K562 (cell line): ENCODE measurements at regions not wholly inside any gene's neighbourhood (a gene's known extent, or its start where the extent isn't known, plus 50 kb on each side); places are given as distances from the start of the nearest gene placed in this dataset.

ENCODE experiments used
- ATAC-seq: fragments of 200-7000 bp; cut with Tn5 transposase; 3 replicates; pipeline ENCODE4 v1.9.1; 2020; ENCODE audit warnings: moderate library complexity
- BruUV-seq: library from RNA; stranded (reverse); fragments of 400-500 nt; replicated peaks from 2 replicates; lab custom pipeline; 2021; lab: Mats Ljungman, UMichigan
- CTCF ChIA-PET: fragments of 300-600 bp; formaldehyde crosslinking; extraction: SDS; loops from one replicate; lab custom pipeline; 2021; ENCODE audit warnings: low intra/inter-chr PET ratio; lab: Yijun Ruan, JAX
- POLR2A ChIA-PET: fragments of 300-600, 350-650 bp; sonication (Branson Sonifier 250); formaldehyde crosslinking; extraction: SDS; loops from one replicate; lab custom pipeline; 2021; ENCODE audit warnings: antibody characterized with exemption, inconsistent platforms; lab: Yijun Ruan, JAX
- DNase-seq, 4 experiments: peaks; one replicate each; pipeline versions ENCODE4 v3.0.0 to v3.0.0-alpha.2; 2011 to 2018; ENCODE audit warnings: low spot score in 3 of 4, mixed read lengths in 3 of 4; ENCODE audit errors: extremely low read depth in 1 of 4
- FAIRE-seq: peaks from 2 replicates; lab custom pipeline; 2011; peaks lifted over from hg19 to GRCh38; lab: Jason Lieb, UNC
- H2AFZ ChIP-seq: 2 replicates; pipeline ENCODE4 v1.6.0; 2011; ENCODE audit warnings: low read depth, low read length, control low read depth, inconsistent platforms
- H3K27ac ChIP-seq: fragments of 200-600 bp; 3 replicates; pipeline ENCODE4 v1.8.0; 2011; ENCODE audit warnings: low read depth, mild to moderate bottlenecking, control low read depth, inconsistent platforms, low read length, moderate library complexity, mixed read lengths; ENCODE audit errors: extremely low read depth
- H3K27me3 ChIP-seq, 2 experiments: fragments of 300-600 bp in 1 of 2; 2 replicates in 1 of 2; 3 replicates in 1 of 2; pipeline versions ENCODE4 v1.6.0 to v1.8.0; 2011; ENCODE audit warnings: inconsistent platforms in 2 of 2, low read length in 2 of 2, mild to moderate bottlenecking in 1 of 2, mixed read lengths in 1 of 2, moderate library complexity in 1 of 2; ENCODE audit not compliant: control insufficient read depth in 2 of 2, insufficient read depth in 2 of 2
- H3K36me3 ChIP-seq: fragments of 300-600 bp; 3 replicates; pipeline ENCODE4 v1.8.0; 2011; ENCODE audit warnings: mild to moderate bottlenecking, low read length, inconsistent platforms; ENCODE audit not compliant: control insufficient read depth, insufficient read depth
- H3K4me1 ChIP-seq, 2 experiments: fragments of 200-600 bp in 1 of 2; replicated peaks in 1 of 2; 2 replicates in 1 of 2; 3 replicates in 1 of 2; pipeline versions ENCODE4 v1.5.1 to v1.8.0; 2011; ENCODE audit warnings: inconsistent platforms in 2 of 2, low read length in 2 of 2, mild to moderate bottlenecking in 1 of 2, mixed read lengths in 1 of 2, moderate library complexity in 1 of 2; ENCODE audit not compliant: control insufficient read depth in 2 of 2, insufficient read depth in 2 of 2
- H3K4me2 ChIP-seq: 2 replicates; pipeline ENCODE4 v1.6.1; 2011; ENCODE audit warnings: low read length, control low read depth, inconsistent platforms, mixed read lengths; ENCODE audit not compliant: insufficient read depth
- H3K4me3 ChIP-seq: fragments of 200-600 bp; sonication (generic), shearing (Covaris generic); 2 replicates; pipeline ENCODE4 v1.5.1; 2016; ENCODE audit warnings: control low read depth, inconsistent platforms
- H3K79me2 ChIP-seq: fragments of 200-600 bp; 3 replicates; pipeline ENCODE4 v1.8.0; 2011; ENCODE audit warnings: low read length, inconsistent platforms; ENCODE audit not compliant: control insufficient read depth, insufficient read depth
- H3K9ac ChIP-seq, 2 experiments: 2 replicates each; pipeline versions ENCODE4 v1.6.0 to v1.6.1; 2011; ENCODE audit warnings: low read depth in 2 of 2, low read length in 2 of 2, control low read depth in 1 of 2, inconsistent platforms in 1 of 2, mild to moderate bottlenecking in 1 of 2, mixed read lengths in 1 of 2; ENCODE audit not compliant: insufficient read depth in 1 of 2
- H3K9me1 ChIP-seq: one replicate; pipeline ENCODE4 v1.6.0; 2011; ENCODE audit warnings: inconsistent platforms, mild to moderate bottlenecking, low read length, moderate library complexity; ENCODE audit not compliant: control insufficient read depth, insufficient read depth
- H3K9me3 ChIP-seq: replicated peaks from 2 replicates; pipeline ENCODE4 v1.5.1; 2011; ENCODE audit warnings: low read depth, low read length, inconsistent platforms; ENCODE audit not compliant: control insufficient read depth, insufficient read depth
- H4K20me1 ChIP-seq: replicated peaks from 2 replicates; pipeline ENCODE4 v1.6.1; 2011; ENCODE audit warnings: low read length, inconsistent platforms, mixed read lengths; ENCODE audit not compliant: control insufficient read depth, insufficient read depth
- BRD9 ChIP-seq: fragments of 450-650 bp; IDR thresholded peaks from 2 replicates; pipeline ENCODE4 v1.6.1; 2018; ENCODE audit warnings: low read depth; ENCODE audit not compliant: partially characterized antibody
- CXXC5 ChIP-seq: fragments of 250-450 bp; sonication (Bioruptor Pico); IDR thresholded peaks from 2 replicates; pipeline ENCODE4 v1.8.0; 2022; ENCODE audit warnings: inconsistent platforms, mild to moderate bottlenecking, moderate library complexity
- KAT2B ChIP-seq: IDR thresholded peaks from one replicate; pipeline ENCODE4 v1.6.1; 2012; ENCODE audit warnings: low read depth, mild to moderate bottlenecking, control low read depth, inconsistent platforms, low read length, moderate library complexity
- MEF2D ChIP-seq: conservative IDR thresholded peaks from 2 replicates; pipeline ENCODE4 v1.6.1; 2016; ENCODE audit warnings: low read depth, missing genetic modification characterization, missing compliant biosample characterization
- MIER1 ChIP-seq: fragments of 450-650 bp; IDR thresholded peaks from 2 replicates; pipeline ENCODE4 v1.6.1; 2016; ENCODE audit warnings: antibody characterized with exemption, mild to moderate bottlenecking, low read depth
- RAD21 ChIP-seq, 2 experiments: fragments of 250-450 bp in 1 of 2; fragments of 450-650 bp in 1 of 2; sonication (Bioruptor Pico) in 1 of 2; formaldehyde crosslinking in 1 of 2; IDR thresholded peaks in 1 of 2; conservative IDR thresholded peaks in 1 of 2; 2 replicates each; pipeline versions ENCODE4 v1.4.0 to v1.8.0; 2020 to 2022; ENCODE audit warnings: mild to moderate bottlenecking in 2 of 2, moderate library complexity in 1 of 2
- WGBS: fragments of 100-300 bp; shearing (Covaris generic); methylation state at CpG from one replicate; pipeline ENCODE4 v1.1.6; 2016; ENCODE audit warnings: low coverage, mixed read lengths; ENCODE audit not compliant: insufficient coverage; ENCODE audit errors: missing lambda C conversion rate; 5-methylcytosine and 5-hydroxymethylcytosine counted together
- in situ Hi-C: fragments of 300-500 bp; cut with MboI; formaldehyde crosslinking; loops from 4 replicates; pipeline ENCODE4 v1.15.0; 2018; ENCODE audit warnings: inconsistent platforms, mixed read lengths
- intact Hi-C: fragments of 100-400 bp; cut with micrococcal nuclease; formaldehyde crosslinking; loops from 2 replicates; pipeline ENCODE4 v1.14.2; 2022
- TF ChIP-seq, protein P1 (sequence below): fragments of 250-450 bp; sonication (Bioruptor Pico); IDR thresholded peaks from 2 replicates; pipeline ENCODE4 v1.8.0; 2022; ENCODE audit warnings: moderate library complexity, mild to moderate bottlenecking, inconsistent platforms
- TF ChIP-seq, protein P2 (sequence below): fragments of 250-450 bp; sonication (Bioruptor Pico); IDR thresholded peaks from 2 replicates; pipeline ENCODE4 v1.8.0; 2022; ENCODE audit warnings: inconsistent platforms
- TF ChIP-seq, protein P3 (sequence below): fragments of 450-650 bp; conservative IDR thresholded peaks from 2 replicates; pipeline ENCODE4 v1.6.1; 2016; ENCODE audit warnings: missing genetic modification characterization, low read depth, mild to moderate bottlenecking, control low read depth, missing compliant biosample characterization
- TF ChIP-seq, protein P4 (sequence below): fragments of 250-450 bp; sonication (Bioruptor Pico); IDR thresholded peaks from 2 replicates; pipeline ENCODE4 v1.8.0; 2021; ENCODE audit warnings: moderate library complexity, mild to moderate bottlenecking, inconsistent platforms

DNA sequence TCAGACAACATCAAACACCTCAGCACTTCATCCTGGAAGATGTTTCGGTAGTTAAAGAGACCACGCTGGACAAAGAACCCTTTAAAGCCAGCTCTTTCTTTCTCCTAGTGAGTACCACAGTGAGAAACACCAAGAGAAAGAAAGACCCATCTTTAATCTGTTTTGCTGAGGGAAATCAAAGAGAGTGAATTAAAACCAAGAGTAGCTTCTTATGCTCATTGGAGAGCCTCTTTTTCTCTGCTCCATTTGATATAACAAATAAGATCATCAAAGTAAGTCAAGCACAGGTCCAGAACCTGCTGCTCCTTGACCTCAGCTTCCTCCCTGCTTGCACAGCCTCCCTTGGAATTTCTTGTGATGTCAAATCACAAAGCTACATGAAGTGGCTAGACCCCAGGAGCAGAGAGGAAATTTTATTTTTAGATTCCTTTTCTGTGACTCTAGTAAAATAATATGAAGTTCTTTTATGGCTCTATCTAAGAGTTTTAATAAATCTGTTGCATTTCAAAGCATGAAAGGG is 436.4 kb downstream of the C3orf38 start:
- Histone ChIP-seq H3K4me3 (no peak overlapping the region), H4K20me1 (no peaks in the 10 kb centered on the region), H3K9ac (no peak overlapping the region), H3K9me3 (no peaks in the 10 kb centered on the region), H3K27me3 (no peaks in the 10 kb centered on the region), H3K36me3 (no peaks in the 10 kb centered on the region), H3K9me1 (no peaks in the 10 kb centered on the region), H2AFZ (no peak overlapping the region), H3K4me2 (no peak overlapping the region), H3K4me1 (no peaks in the 10 kb centered on the region), H3K27ac (no peak overlapping the region), H3K79me2 (no peaks in the 10 kb centered on the region)
- ChIA-PET POLR2A (no interaction called here), CTCF (no interaction called here)
- ATAC-seq: no peak
- DNase-seq: no peak
- TF ChIP-seq BRD9: no peak
- no peak for TF ChIP-seq CXXC5 (CRISPR knock-in tag)
- TF ChIP-seq MIER1: no peak
- TF ChIP-seq, protein P1, sequence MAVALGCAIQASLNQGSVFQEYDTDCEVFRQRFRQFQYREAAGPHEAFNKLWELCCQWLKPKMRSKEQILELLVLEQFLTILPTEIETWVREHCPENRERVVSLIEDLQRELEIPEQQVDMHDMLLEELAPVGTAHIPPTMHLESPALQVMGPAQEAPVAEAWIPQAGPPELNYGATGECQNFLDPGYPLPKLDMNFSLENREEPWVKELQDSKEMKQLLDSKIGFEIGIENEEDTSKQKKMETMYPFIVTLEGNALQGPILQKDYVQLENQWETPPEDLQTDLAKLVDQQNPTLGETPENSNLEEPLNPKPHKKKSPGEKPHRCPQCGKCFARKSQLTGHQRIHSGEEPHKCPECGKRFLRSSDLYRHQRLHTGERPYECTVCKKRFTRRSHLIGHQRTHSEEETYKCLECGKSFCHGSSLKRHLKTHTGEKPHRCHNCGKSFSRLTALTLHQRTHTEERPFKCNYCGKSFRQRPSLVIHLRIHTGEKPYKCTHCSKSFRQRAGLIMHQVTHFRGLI (CRISPR knock-in tag): no peak
- no peak for TF ChIP-seq MEF2D (tag)
- TF ChIP-seq, protein P2, sequence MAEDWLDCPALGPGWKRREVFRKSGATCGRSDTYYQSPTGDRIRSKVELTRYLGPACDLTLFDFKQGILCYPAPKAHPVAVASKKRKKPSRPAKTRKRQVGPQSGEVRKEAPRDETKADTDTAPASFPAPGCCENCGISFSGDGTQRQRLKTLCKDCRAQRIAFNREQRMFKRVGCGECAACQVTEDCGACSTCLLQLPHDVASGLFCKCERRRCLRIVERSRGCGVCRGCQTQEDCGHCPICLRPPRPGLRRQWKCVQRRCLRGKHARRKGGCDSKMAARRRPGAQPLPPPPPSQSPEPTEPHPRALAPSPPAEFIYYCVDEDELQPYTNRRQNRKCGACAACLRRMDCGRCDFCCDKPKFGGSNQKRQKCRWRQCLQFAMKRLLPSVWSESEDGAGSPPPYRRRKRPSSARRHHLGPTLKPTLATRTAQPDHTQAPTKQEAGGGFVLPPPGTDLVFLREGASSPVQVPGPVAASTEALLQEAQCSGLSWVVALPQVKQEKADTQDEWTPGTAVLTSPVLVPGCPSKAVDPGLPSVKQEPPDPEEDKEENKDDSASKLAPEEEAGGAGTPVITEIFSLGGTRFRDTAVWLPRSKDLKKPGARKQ: no peak
- no peak for TF ChIP-seq KAT2B
- TF ChIP-seq, protein P3, sequence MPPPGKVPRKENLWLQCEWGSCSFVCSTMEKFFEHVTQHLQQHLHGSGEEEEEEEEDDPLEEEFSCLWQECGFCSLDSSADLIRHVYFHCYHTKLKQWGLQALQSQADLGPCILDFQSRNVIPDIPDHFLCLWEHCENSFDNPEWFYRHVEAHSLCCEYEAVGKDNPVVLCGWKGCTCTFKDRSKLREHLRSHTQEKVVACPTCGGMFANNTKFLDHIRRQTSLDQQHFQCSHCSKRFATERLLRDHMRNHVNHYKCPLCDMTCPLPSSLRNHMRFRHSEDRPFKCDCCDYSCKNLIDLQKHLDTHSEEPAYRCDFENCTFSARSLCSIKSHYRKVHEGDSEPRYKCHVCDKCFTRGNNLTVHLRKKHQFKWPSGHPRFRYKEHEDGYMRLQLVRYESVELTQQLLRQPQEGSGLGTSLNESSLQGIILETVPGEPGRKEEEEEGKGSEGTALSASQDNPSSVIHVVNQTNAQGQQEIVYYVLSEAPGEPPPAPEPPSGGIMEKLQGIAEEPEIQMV (tag): no peak
- no peak for TF ChIP-seq RAD21 (CRISPR knock-in tag; conservative IDR thresholded peaks at IDR 0.05 in 1 of 2, IDR thresholded peaks at IDR 0.05 in 1 of 2)
- TF ChIP-seq, protein P4, sequence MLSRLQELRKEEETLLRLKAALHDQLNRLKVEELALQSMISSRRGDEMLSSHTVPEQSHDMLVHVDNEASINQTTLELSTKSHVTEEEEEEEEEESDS (CRISPR knock-in tag): no peak
- 0% methylated on average over 1 of the region's 2 CpGs for WGBS
- no TSS peak for BruUV-seq
- intact Hi-C loops: no loop called here
- FAIRE-seq: no peak
- in situ Hi-C loops: no loop called here
